PC-9 (cell line): ENCODE measurements at regions not wholly inside any gene's neighbourhood (a gene's known extent, or its start where the extent isn't known, plus 50 kb on each side); places are given as distances from the start of the nearest gene placed in this dataset.

Experiments used
- BruUV-seq: library from RNA; stranded (reverse); fragments of 400-500 nt; replicated peaks from 2 replicates; lab custom pipeline; 2021; lab: Mats Ljungman, UMichigan
- CTCF ChIA-PET: fragments of 300-600 bp; sonication (Branson Sonifier 250); formaldehyde crosslinking; loops from one replicate; lab custom pipeline; 2022; ENCODE audit warnings: antibody characterized with exemption; lab: Charles Lee
- POLR2A ChIA-PET: fragments of 300-600 bp; sonication (Branson Sonifier 250); formaldehyde crosslinking; loops from one replicate; lab custom pipeline; 2022; ENCODE audit warnings: antibody characterized with exemption; ENCODE audit not compliant: unreplicated experiment; lab: Charles Lee
- DNase-seq, 2 experiments: peaks; one replicate each; pipeline versions ENCODE4 v3.0.0 to v3.0.0-alpha.2; 2015 to 2022; ENCODE audit warnings: mixed read lengths in 1 of 2
- H2AFZ ChIP-seq: fragments of 200-600 bp; sonication (generic); 2 replicates; pipeline ENCODE4 v1.8.1; 2017; ENCODE audit warnings: antibody characterized with exemption
- H3F3A ChIP-seq: fragments of 200-600 bp; sonication (generic); 2 replicates; pipeline ENCODE4 v1.8.1; 2017; ENCODE audit warnings: antibody characterized with exemption, mild to moderate bottlenecking, low read depth; ENCODE audit not compliant: insufficient read depth
- H3K27ac ChIP-seq: fragments of 200-600 bp; sonication (generic); 2 replicates; pipeline ENCODE4 v1.6.1; 2016; ENCODE audit warnings: mixed run types
- H3K27me3 ChIP-seq: fragments of 200-600 bp; sonication (generic); 2 replicates; pipeline ENCODE4 v1.6.1; 2016; ENCODE audit warnings: low read depth, mixed run types; ENCODE audit not compliant: insufficient read depth
- H3K36me3 ChIP-seq: fragments of 200-600 bp; sonication (generic); 2 replicates; pipeline ENCODE4 v1.6.1; 2016; ENCODE audit warnings: low read depth, mixed run types
- H3K4me1 ChIP-seq: fragments of 200-600 bp; sonication (generic); replicated peaks from 2 replicates; pipeline ENCODE4 v1.6.1; 2016; ENCODE audit warnings: mixed run types; ENCODE audit not compliant: insufficient read depth
- H3K4me2 ChIP-seq: fragments of 200-600 bp; sonication (generic); 2 replicates; pipeline ENCODE4 v1.6.1; 2017; ENCODE audit warnings: mixed run types
- H3K4me3 ChIP-seq: fragments of 200-600 bp; sonication (generic); 2 replicates; pipeline ENCODE4 v1.6.1; 2016; ENCODE audit warnings: mixed run types
- H3K79me2 ChIP-seq: fragments of 200-600 bp; sonication (generic); 2 replicates; pipeline ENCODE4 v1.6.1; 2017; ENCODE audit warnings: low read depth, mixed run types
- H3K9me2 ChIP-seq: fragments of 200-600 bp; sonication (generic); 2 replicates; pipeline ENCODE4 v1.8.1; 2017; ENCODE audit warnings: mild to moderate bottlenecking; ENCODE audit not compliant: insufficient read depth
- H3K9me3 ChIP-seq: fragments of 200-600 bp; sonication (generic); 2 replicates; pipeline ENCODE4 v1.8.1; 2016; ENCODE audit warnings: low read depth; ENCODE audit not compliant: insufficient read depth
- H4K20me1 ChIP-seq: fragments of 200-600 bp; sonication (generic); 2 replicates; pipeline ENCODE4 v1.8.1; 2017; ENCODE audit not compliant: insufficient read depth
- CTCF ChIP-seq: fragments of 200-600 bp; sonication (generic); conservative IDR thresholded peaks from 2 replicates; pipeline ENCODE4 v1.6.1; 2017; ENCODE audit warnings: mixed run types, antibody characterized with exemption, mild to moderate bottlenecking, moderate library complexity
- EZH2 ChIP-seq: fragments of 200-600 bp; sonication (generic); IDR thresholded peaks from 2 replicates; pipeline ENCODE4 v1.8.0; 2017; ENCODE audit warnings: antibody characterized with exemption, low read depth
- intact Hi-C: fragments of 100-400 bp; cut with micrococcal nuclease; formaldehyde crosslinking; loops from one replicate; pipeline ENCODE4 v1.10.0; 2022; ENCODE audit not compliant: unreplicated experiment

GRCh38 chr16:86701286-86701975 is 123.1 kb downstream of the FOXL1 start:
- no peaks in the 10 kb centered on the region for H3K9me3 ChIP-seq
- ChIA-PET CTCF (no interaction called here), POLR2A (no interaction called here)
- no peaks in the 10 kb centered on the region for H3F3A ChIP-seq
- H3K27ac ChIP-seq: no peak overlapping the region
- H3K27me3 ChIP-seq: peaks cover 75% of the 10 kb centered on the region
- TF ChIP-seq EZH2: no peak
- no peak for TF ChIP-seq CTCF
- intact Hi-C loops: no loop called here
- H2AFZ ChIP-seq: no peak overlapping the region
- H3K4me2 ChIP-seq: no peak overlapping the region
- no peaks in the 10 kb centered on the region for H3K79me2 ChIP-seq
- no TSS peak for BruUV-seq
- no peaks in the 10 kb centered on the region for H3K9me2 ChIP-seq
- H3K4me3 ChIP-seq: no peak overlapping the region
- DNase-seq: no peak
- H3K36me3 ChIP-seq: no peaks in the 10 kb centered on the region
- no peaks in the 10 kb centered on the region for H4K20me1 ChIP-seq
- no peaks in the 10 kb centered on the region for H3K4me1 ChIP-seq

GRCh38 chr16:86702824-86703588 is 124.7 kb downstream of the FOXL1 start:
- no peaks in the 10 kb centered on the region for H4K20me1 ChIP-seq
- H2AFZ ChIP-seq: no peak overlapping the region
- no peak overlapping the region for H3K27ac ChIP-seq
- H3K9me2 ChIP-seq: no peaks in the 10 kb centered on the region
- intact Hi-C loops: no loop called here
- no peak for DNase-seq
- no peak overlapping the region for H3K4me2 ChIP-seq
- H3K9me3 ChIP-seq: no peaks in the 10 kb centered on the region
- no peak for TF ChIP-seq CTCF
- TF ChIP-seq EZH2: no peak
- no TSS peak for BruUV-seq
- no peaks in the 10 kb centered on the region for H3K4me1 ChIP-seq
- no peaks in the 10 kb centered on the region for H3K36me3 ChIP-seq
- peaks cover 77% of the 10 kb centered on the region for H3K27me3 ChIP-seq
- no peaks in the 10 kb centered on the region for H3F3A ChIP-seq
- POLR2A ChIA-PET: no interaction called here
- H3K79me2 ChIP-seq: no peaks in the 10 kb centered on the region
- H3K4me3 ChIP-seq: no peak overlapping the region
- CTCF ChIA-PET: no interaction called here

- no peak overlapping the region for H3K27ac ChIP-seq
- no peaks in the 10 kb centered on the region for H4K20me1 ChIP-seq
- no peaks in the 10 kb centered on the region for H3F3A ChIP-seq
- no peaks in the 10 kb centered on the region for H3K4me1 ChIP-seq
- H3K36me3 ChIP-seq: no peaks in the 10 kb centered on the region
- ChIA-PET CTCF (no interaction called here), POLR2A (no interaction called here)
- no peaks in the 10 kb centered on the region for H3K9me2 ChIP-seq
- H3K27me3 ChIP-seq: peaks cover 77% of the 10 kb centered on the region
- no peaks in the 10 kb centered on the region for H3K79me2 ChIP-seq
- no peak overlapping the region for H3K4me2 ChIP-seq
- intact Hi-C loops: no loop called here
- no peak overlapping the region for H2AFZ ChIP-seq
- BruUV-seq: no TSS peak
- DNase-seq: no peak
- TF ChIP-seq EZH2 (no peak), CTCF (no peak)
- H3K9me3 ChIP-seq: no peaks in the 10 kb centered on the region
- H3K4me3 ChIP-seq: no peak overlapping the region
Observed at GRCh38 chr16:86704516-86704915, 126.2 kb downstream of the FOXL1 start.
